Testis (tissue), 2 donors: ENCODE measurements at regions not wholly inside any gene's neighbourhood (a gene's known extent, or its start where the extent isn't known, plus 50 kb on each side); places are given as distances from the start of the nearest gene placed in this dataset.

Source experiments
- CTCF ChIP-seq, 3 experiments: fragments of 450-650 bp in 2 of 3; fragments of 200-600 bp in 1 of 3; sonication (generic) in 1 of 3; IDR thresholded peaks; one replicate each; pipeline ENCODE4 v1.5.1; 2016 to 2019; ENCODE audit warnings: antibody characterized with exemption in 3 of 3, mild to moderate bottlenecking in 2 of 3, moderate library complexity in 1 of 3
- POLR2A ChIP-seq: fragments of 450-650 bp; IDR thresholded peaks from one replicate; pipeline ENCODE4 v1.6.1; 2017; ENCODE audit warnings: antibody characterized with exemption, mild to moderate bottlenecking, moderate library complexity

- no peak for TF ChIP-seq CTCF (IDR thresholded peaks at IDR 0.05)
- TF ChIP-seq POLR2A, result no peak
Observed at GRCh38 chr2:33835911-33836310, 236.8 kb upstream of the FAM98A start.
